Activated T-cell treated with anti-CD3 and anti-CD28 coated beads, Interleukin-2, amount 50 U/mL, for 48 hours (primary cell): ENCODE measurements at regions not wholly inside any gene's neighbourhood (a gene's known extent, or its start where the extent isn't known, plus 50 kb on each side); places are given as distances from the start of the nearest gene placed in this dataset.
"Not testable (repeated sequence)": the region's sequence is repeated elsewhere in the genome, so short reads cannot be mapped to it uniquely, and the experiment has no call there.

Source experiments
- DNase-seq, 2 experiments: peaks; one replicate each; pipeline ENCODE4 v3.0.0-alpha.2; 2020

- DNase-seq, result not testable (repeated sequence)
Observed at GRCh38 chr19:27419217-27419616, 1793.7 kb downstream of the UQCRFS1 start.

- no peak for DNase-seq
Observed at GRCh38 chr19:27393591-27393990, 1819.4 kb downstream of the UQCRFS1 start.

DNA sequence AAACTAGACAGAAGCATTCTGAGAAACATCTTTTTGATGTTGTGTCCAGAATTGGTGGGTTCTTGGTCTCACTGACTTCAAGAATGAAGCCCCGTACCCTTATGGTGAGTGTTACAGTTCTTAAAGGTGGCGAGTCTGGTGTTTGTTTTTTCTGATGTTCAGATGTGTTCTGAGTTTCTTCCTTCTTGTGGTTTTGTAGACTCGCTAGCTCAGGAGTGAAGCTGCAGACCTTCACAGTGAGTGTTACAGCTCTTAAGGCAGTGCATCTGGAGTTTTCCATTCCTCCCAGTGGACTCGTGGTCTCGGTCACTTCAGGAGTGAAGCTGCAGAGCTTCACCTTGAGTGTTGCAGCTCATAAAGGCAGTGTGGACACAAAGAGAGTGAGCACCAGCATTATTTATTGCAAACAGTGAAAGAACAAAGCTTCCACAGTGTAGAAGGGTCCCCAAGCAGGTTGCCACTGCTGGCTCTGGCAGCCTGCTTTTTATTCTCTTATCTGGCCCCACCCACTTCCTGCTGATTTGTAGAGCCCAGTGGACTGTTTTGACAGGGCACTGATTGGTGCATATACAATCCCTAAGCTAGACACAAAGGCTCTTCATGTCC, 1820.8 kb downstream of the UQCRFS1 start:
- peak in 1 of 2 experiments; percentile 5 for DNase-seq

GRCh38 chr19:27379306-27379705, 1833.6 kb downstream of the UQCRFS1 start:
- DNase-seq, result not testable (repeated sequence)

DNA sequence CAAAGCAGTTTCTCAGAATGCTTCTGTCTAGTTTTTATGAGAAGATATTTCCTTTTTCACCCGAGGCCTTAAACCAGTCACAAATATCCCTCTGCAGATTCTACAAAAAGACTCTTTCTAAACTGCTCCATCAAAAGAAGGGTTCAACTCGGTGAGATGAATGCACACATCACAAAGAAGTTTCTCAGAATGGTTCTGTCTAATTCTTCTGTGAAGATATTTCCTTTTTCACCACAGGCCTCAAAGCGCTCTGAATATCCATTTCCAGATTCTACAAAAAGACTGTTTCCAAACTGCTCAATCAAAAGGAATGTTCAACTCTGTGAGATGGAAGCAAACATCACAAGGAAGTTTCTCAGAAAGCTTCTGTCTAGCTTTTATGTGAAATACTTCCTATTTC, 1843.3 kb downstream of the UQCRFS1 start:
- DNase-seq, result not testable (repeated sequence)

- DNase-seq, result not testable (repeated sequence)
Observed at GRCh38 chr19:27362438-27362837, 1850.5 kb downstream of the UQCRFS1 start.

GRCh38 chr19:27355581-27355980, 1857.4 kb downstream of the UQCRFS1 start:
- DNase-seq, result not testable (repeated sequence)
